HepG2 (cell line): ENCODE measurements at regions not wholly inside any gene's neighbourhood (a gene's known extent, or its start where the extent isn't known, plus 50 kb on each side); places are given as distances from the start of the nearest gene placed in this dataset.

ENCODE experiments used
- ARNT ChIP-seq: fragments of 450-650 bp; IDR thresholded peaks from 2 replicates; pipeline ENCODE4 v1.6.1; 2017
- CTCF ChIP-seq: sonication (generic); formaldehyde crosslinking; IDR thresholded peaks from 2 replicates; pipeline ENCODE4 v1.5.0; 2020; ENCODE audit warnings: mild to moderate bottlenecking, missing genetic modification reagents, moderate library complexity
- ZZZ3 ChIP-seq: sonication (generic); formaldehyde crosslinking; IDR thresholded peaks from 2 replicates; pipeline ENCODE4 v1.4.0; 2020; ENCODE audit warnings: missing genetic modification reagents, mild to moderate bottlenecking, borderline replicate concordance

- TF ChIP-seq CTCF (CRISPR knock-in tag): no peak
- no peak for TF ChIP-seq ARNT
- no peak for TF ChIP-seq ZZZ3 (CRISPR knock-in tag)
Observed at GRCh38 chr4:17155486-17155885, 257.0 kb upstream of the LDB2 start.
